ENCODE measurements at regions not wholly inside any gene's neighbourhood (a gene's known extent, or its start where the extent isn't known, plus 50 kb on each side); places are given as distances from the start of the nearest gene placed in this dataset.

GRCh38 chr4:128358231-128358912 is 70.8 kb upstream of the PGRMC2 start:
- no peak for DNase-seq (ENCODE audit: low spot score)

- no peak for DNase-seq (ENCODE audit: low spot score)
These were observed 69.7 kb upstream of the PGRMC2 start for GRCh38 chr4:128357286-128357685.

- DNase-seq (ENCODE audit: low spot score), result no peak
These were observed 67.7 kb upstream of the PGRMC2 start for GRCh38 chr4:128355305-128355704.

GRCh38 chr4:128354205-128354821 is 66.7 kb upstream of the PGRMC2 start:
- DNase-seq (ENCODE audit: low spot score), result peak; percentile 79

- no peak for DNase-seq (ENCODE audit: low spot score)
These were observed 66.2 kb upstream of the PGRMC2 start for GRCh38 chr4:128353791-128354190.

- DNase-seq (ENCODE audit: low spot score), result no peak
These were observed 63.9 kb upstream of the PGRMC2 start for GRCh38 chr4:128351502-128351901.

GRCh38 chr4:128350449-128351045 is 62.9 kb upstream of the PGRMC2 start:
- DNase-seq (ENCODE audit: low spot score), result no peak

- no peak for DNase-seq (ENCODE audit: low spot score)
These were observed 62.3 kb upstream of the PGRMC2 start for GRCh38 chr4:128349921-128350320.

- DNase-seq (ENCODE audit: low spot score), result no peak
These were observed 60.5 kb upstream of the PGRMC2 start for GRCh38 chr4:128347930-128348660.

- DNase-seq (ENCODE audit: low spot score), result no peak
These were observed 59.7 kb upstream of the PGRMC2 start for GRCh38 chr4:128347175-128347868.

- DNase-seq (ENCODE audit: low spot score), result no peak
These were observed 58.6 kb upstream of the PGRMC2 start for GRCh38 chr4:128346054-128346716.

- DNase-seq (ENCODE audit: low spot score), result no peak
These were observed 58.0 kb upstream of the PGRMC2 start for GRCh38 chr4:128345650-128346049.

- no peak for DNase-seq (ENCODE audit: low spot score)
These were observed 55.1 kb upstream of the PGRMC2 start for GRCh38 chr4:128342762-128343161.

- DNase-seq (ENCODE audit: low spot score), result no peak
These were observed 54.0 kb upstream of the PGRMC2 start for GRCh38 chr4:128341634-128342033.

- DNase-seq (ENCODE audit: low spot score), result peak; percentile 47
These were observed 51.2 kb upstream of the PGRMC2 start for GRCh38 chr4:128338634-128339355.

- no peak for DNase-seq (ENCODE audit: low spot score)
These were observed 50.2 kb upstream of the PGRMC2 start for GRCh38 chr4:128337863-128338262.

Data from kidney capillary endothelial cell (primary cell).